Loucy (cell line): ENCODE measurements at regions not wholly inside any gene's neighbourhood (a gene's known extent, or its start where the extent isn't known, plus 50 kb on each side); places are given as distances from the start of the nearest gene placed in this dataset.

ENCODE experiments used
- H2AFZ ChIP-seq: fragments of 200-600 bp; sonication (generic); 2 replicates; pipeline ENCODE4 v1.6.0; 2016; ENCODE audit warnings: antibody characterized with exemption, mild to moderate bottlenecking, low read length, moderate library complexity
- H3F3A ChIP-seq: fragments of 200-600 bp; 2 replicates; pipeline ENCODE4 v1.6.0; 2016; ENCODE audit warnings: antibody characterized with exemption, low read depth, mild to moderate bottlenecking
- H3K27me3 ChIP-seq: fragments of 200-600 bp; sonication (generic); 2 replicates; pipeline ENCODE4 v1.6.1; 2014; ENCODE audit warnings: low read length, mild to moderate bottlenecking; ENCODE audit not compliant: insufficient read depth, poor library complexity, severe bottlenecking
- H3K36me3 ChIP-seq: fragments of 200-600 bp; sonication (generic); 2 replicates; pipeline ENCODE4 v1.6.1; 2016; ENCODE audit warnings: low read length; ENCODE audit not compliant: insufficient read depth
- H3K4me1 ChIP-seq: fragments of 200-600 bp; sonication (generic); 2 replicates; pipeline ENCODE4 v1.5.1; 2014; ENCODE audit warnings: low read length, mild to moderate bottlenecking; ENCODE audit not compliant: insufficient read depth, poor library complexity, severe bottlenecking
- H3K4me2 ChIP-seq: fragments of 200-600 bp; sonication (generic); 2 replicates; pipeline ENCODE4 v1.6.0; 2014; ENCODE audit warnings: antibody characterized with exemption, low read length, low read depth, mild to moderate bottlenecking; ENCODE audit not compliant: poor library complexity, severe bottlenecking
- H3K4me3 ChIP-seq: fragments of 200-600 bp; sonication (generic); 2 replicates; pipeline ENCODE4 v1.5.1; 2014; ENCODE audit warnings: low read length, mild to moderate bottlenecking, mixed read lengths; ENCODE audit not compliant: poor library complexity, severe bottlenecking
- H3K79me2 ChIP-seq: fragments of 200-600 bp; sonication (generic); 2 replicates; pipeline ENCODE4 v1.6.1; 2014; ENCODE audit warnings: low read length; ENCODE audit not compliant: insufficient read depth
- H3K9ac ChIP-seq: fragments of 200-600 bp; sonication (generic); 2 replicates; pipeline ENCODE4 v1.6.0; 2014; ENCODE audit warnings: mild to moderate bottlenecking, low read depth, low read length, moderate library complexity; ENCODE audit not compliant: poor library complexity, severe bottlenecking
- H3K9me2 ChIP-seq: fragments of 200-600 bp; sonication (generic); replicated peaks from 2 replicates; pipeline ENCODE4 v1.6.1; 2016; ENCODE audit warnings: low read depth, low read length, mixed read lengths
- H3K9me3 ChIP-seq: fragments of 200-600 bp; sonication (generic); 2 replicates; pipeline ENCODE4 v1.6.1; 2014; ENCODE audit warnings: mild to moderate bottlenecking, antibody characterized with exemption, low read length, low read depth; ENCODE audit not compliant: insufficient read depth
- H4K20me1 ChIP-seq: fragments of 200-600 bp; sonication (generic); 2 replicates; pipeline ENCODE4 v1.6.0; 2014; ENCODE audit warnings: antibody characterized with exemption, low read length, mild to moderate bottlenecking; ENCODE audit not compliant: insufficient read depth, poor library complexity, severe bottlenecking
- EZH2phosphoT487 ChIP-seq: fragments of 200-600 bp; IDR thresholded peaks from 2 replicates; pipeline ENCODE4 v1.6.1; 2018; ENCODE audit warnings: antibody characterized with exemption, mild to moderate bottlenecking, moderate library complexity, borderline replicate concordance
- TF ChIP-seq, protein P1 (sequence below): fragments of 200-600 bp; sonication (generic); conservative IDR thresholded peaks from 2 replicates; pipeline ENCODE4 v1.5.1; 2014; ENCODE audit warnings: mild to moderate bottlenecking, antibody characterized with exemption, low read length

GRCh38 chr16:59190731-59191130 is 456.6 kb upstream of the GOT2 start:
- H3F3A ChIP-seq: no peaks in the 10 kb centered on the region
- no peaks in the 10 kb centered on the region for H3K9me2 ChIP-seq
- H3K4me1 ChIP-seq: no peaks in the 10 kb centered on the region
- H4K20me1 ChIP-seq: no peaks in the 10 kb centered on the region
- TF ChIP-seq, protein P1, sequence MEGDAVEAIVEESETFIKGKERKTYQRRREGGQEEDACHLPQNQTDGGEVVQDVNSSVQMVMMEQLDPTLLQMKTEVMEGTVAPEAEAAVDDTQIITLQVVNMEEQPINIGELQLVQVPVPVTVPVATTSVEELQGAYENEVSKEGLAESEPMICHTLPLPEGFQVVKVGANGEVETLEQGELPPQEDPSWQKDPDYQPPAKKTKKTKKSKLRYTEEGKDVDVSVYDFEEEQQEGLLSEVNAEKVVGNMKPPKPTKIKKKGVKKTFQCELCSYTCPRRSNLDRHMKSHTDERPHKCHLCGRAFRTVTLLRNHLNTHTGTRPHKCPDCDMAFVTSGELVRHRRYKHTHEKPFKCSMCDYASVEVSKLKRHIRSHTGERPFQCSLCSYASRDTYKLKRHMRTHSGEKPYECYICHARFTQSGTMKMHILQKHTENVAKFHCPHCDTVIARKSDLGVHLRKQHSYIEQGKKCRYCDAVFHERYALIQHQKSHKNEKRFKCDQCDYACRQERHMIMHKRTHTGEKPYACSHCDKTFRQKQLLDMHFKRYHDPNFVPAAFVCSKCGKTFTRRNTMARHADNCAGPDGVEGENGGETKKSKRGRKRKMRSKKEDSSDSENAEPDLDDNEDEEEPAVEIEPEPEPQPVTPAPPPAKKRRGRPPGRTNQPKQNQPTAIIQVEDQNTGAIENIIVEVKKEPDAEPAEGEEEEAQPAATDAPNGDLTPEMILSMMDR: no peak
- TF ChIP-seq EZH2phosphoT487: no peak
- H3K9ac ChIP-seq: no peak overlapping the region
- H3K9me3 ChIP-seq: no peaks in the 10 kb centered on the region
- no peaks in the 10 kb centered on the region for H3K36me3 ChIP-seq
- no peaks in the 10 kb centered on the region for H3K79me2 ChIP-seq
- H3K27me3 ChIP-seq: no peaks in the 10 kb centered on the region
- H3K4me2 ChIP-seq: no peak overlapping the region
- no peak overlapping the region for H3K4me3 ChIP-seq
- no peak overlapping the region for H2AFZ ChIP-seq

DNA sequence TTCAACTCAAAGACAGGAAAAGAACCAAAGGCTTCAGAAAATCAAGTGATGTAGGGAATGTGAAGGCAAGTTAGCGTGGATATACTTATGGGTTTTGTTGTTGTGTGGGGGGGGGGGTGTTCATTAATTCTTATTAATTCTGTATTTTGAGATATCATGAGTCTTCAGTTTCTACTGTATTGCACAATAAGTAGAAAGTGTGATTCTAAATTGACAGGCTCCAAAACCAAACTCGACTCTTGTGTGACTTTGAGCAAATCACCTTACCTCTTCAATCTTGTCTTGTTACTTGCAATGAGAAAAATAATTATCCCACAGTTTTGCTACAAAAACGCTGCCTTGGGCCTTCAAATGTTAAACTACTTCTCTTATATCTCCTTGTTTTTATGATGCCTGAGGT is 453.9 kb upstream of the GOT2 start:
- Histone ChIP-seq H4K20me1 (no peaks in the 10 kb centered on the region), H3K9me2 (no peaks in the 10 kb centered on the region), H3K4me1 (no peaks in the 10 kb centered on the region), H3K79me2 (no peaks in the 10 kb centered on the region), H3F3A (no peaks in the 10 kb centered on the region), H3K36me3 (no peaks in the 10 kb centered on the region), H3K9ac (no peak overlapping the region), H2AFZ (no peak overlapping the region), H3K4me3 (no peak overlapping the region), H3K27me3 (no peaks in the 10 kb centered on the region), H3K4me2 (no peak overlapping the region), H3K9me3 (no peaks in the 10 kb centered on the region)
- no peak for TF ChIP-seq EZH2phosphoT487
- TF ChIP-seq, protein P1: no peak

- Histone ChIP-seq H3K9ac (no peak overlapping the region), H3K79me2 (no peaks in the 10 kb centered on the region), H3K4me1 (no peaks in the 10 kb centered on the region), H3K9me3 (no peaks in the 10 kb centered on the region; the same call in 1 of the 2 replicates), H4K20me1 (no peaks in the 10 kb centered on the region), H3K27me3 (no peaks in the 10 kb centered on the region), H3K36me3 (no peaks in the 10 kb centered on the region), H3K4me3 (no peak overlapping the region), H2AFZ (no peak overlapping the region), H3K9me2 (no peaks in the 10 kb centered on the region), H3K4me2 (no peak overlapping the region), H3F3A (no peaks in the 10 kb centered on the region)
- TF ChIP-seq EZH2phosphoT487: no peak
- TF ChIP-seq, protein P1: no peak
These were observed 447.8 kb upstream of the GOT2 start for GRCh38 chr16:59181821-59182420.
